Limb (tissue), 2 donors: ENCODE measurements at regions not wholly inside any gene's neighbourhood (a gene's known extent, or its start where the extent isn't known, plus 50 kb on each side); places are given as distances from the start of the nearest gene placed in this dataset.
"Not testable (repeated sequence)": the region's sequence is repeated elsewhere in the genome, so short reads cannot be mapped to it uniquely, and the experiment has no call there.

Experiments
- DNase-seq, 2 donors: peaks; one replicate each; pipeline ENCODE4 v3.0.0-alpha.2; 2016; ENCODE audit errors: extremely low spot score in 2 of 2

- no peak for DNase-seq
Observed at GRCh38 chr5:83001796-83002381, 75.3 kb downstream of the TMEM167A start.

DNA sequence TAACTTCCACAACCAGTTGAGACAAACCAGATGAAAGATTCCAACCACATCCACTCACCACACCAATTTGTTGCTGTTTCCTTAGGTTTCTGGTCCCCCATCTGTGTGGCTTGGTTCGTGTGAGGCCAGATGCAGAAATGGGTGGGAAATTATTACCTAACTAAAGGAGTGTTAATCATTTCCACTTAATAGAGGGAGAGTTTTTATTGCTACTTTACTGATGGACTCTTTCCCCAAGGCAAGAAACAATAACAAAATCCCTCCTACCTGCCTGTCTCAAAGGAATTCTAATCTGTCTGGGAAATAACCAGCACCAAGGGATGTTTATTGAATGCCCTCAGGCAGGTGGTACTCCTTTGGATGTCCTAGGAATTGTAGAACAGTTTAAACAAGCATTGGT lies 76.3 kb downstream of the TMEM167A start:
- no peak for DNase-seq

DNA sequence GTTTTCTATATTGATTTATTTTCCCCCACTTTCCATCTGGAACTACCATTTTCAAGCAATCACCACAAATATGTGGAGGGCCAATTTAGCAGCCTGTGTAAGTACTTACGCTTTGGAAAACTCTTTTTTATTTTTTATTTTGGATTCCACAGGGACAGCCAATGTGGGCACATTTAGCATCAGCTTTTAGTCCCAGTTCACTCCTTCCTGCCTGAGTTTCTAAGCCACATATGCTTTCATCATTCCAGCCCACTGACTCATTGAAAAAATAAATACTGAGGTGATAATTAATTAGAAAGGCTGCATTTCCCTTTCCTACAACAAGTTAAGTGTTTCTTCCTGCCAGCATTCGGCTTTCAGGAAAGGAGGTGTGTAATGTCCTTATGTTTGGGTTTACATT lies 76.8 kb downstream of the TMEM167A start:
- DNase-seq = peak in 1 of 2 donors; percentile 23

DNA sequence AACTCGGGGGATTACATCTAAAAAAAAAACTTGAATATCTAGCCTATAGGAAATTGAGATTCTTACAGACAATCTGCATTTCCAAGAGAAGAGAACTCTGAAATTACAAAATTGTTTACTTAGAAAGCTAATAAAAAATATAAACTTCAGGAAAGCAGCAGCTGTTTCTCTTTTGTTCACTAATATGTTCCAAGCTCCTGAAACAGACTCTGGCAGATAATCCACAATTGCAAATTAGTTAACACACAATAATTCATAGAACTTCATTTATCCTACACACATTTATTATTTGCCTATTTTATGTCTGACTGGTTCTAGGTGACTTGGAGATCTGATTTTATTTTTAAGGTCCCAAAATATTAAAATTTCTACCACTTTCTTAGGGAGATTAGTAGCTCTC lies 83.8 kb downstream of the TMEM167A start:
- DNase-seq = no peak

DNA sequence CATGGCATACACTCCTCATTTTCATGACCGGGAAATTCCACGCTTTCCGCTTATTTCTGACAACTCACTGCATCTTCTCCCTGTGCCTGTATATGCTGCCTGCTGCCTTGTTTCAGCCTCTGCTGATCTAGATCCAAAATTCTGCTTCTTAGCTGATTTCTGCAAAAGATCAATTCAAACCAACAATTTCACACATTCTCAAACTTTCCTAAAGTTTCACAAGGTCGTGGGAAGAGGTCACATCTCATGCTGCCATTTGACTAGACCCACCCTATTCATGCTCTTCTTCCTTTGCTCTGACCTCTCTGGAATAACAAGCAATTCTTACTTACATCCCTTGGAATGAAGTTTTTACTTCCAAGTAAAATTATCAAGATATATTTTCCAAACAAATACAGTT lies 84.5 kb downstream of the TMEM167A start:
- DNase-seq = no peak

DNA sequence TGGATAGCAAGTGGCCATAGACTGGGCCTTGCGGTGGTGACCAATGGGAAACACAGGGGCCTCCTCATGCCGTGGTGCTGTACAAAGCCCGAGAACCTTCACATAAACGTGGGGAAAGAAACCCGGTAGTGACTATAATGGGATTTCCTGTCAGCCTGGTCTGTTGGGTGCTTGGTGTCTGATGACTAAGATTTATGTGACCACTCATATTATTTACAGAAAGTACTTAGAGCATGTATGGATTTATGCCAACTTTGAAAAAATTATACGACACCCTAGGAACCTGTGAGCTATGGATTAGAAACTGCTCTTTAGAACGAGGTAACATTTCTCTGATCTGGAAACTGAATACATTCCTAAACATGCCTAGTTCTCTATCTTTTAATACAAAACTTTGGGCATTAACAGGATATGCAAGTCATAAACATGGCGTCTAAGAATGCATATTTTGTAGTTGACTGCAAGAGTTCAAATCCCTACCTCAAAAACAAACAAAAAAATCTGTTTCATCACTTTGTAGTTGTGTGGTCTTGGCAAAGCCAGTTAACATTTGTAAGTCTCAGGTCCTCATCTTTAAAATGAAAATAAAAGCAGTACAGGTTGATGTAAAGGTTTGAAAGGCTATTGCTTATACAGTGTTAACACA lies 85.4 kb downstream of the TMEM167A start:
- no peak for DNase-seq

DNA sequence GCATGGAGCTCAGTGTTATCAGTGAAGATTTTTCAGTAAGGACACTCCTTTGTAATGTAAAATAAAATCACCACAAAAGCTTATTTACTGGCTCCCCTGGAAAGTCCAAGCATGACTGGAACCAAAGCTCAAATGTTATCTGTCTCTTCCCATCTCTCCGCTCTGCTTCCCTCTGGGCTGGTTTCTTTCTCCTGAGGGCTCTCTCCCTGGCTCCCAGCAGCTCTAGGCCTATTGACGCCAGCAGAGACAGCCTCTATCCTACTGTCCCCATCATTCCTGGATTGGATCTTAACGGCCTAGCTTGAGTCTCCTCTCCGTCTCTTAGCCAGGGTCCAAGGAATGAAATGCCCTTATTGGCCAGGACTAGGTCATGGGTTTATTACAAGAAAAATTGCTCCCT lies 86.1 kb downstream of the TMEM167A start:
- DNase-seq = no peak

- DNase-seq = no peak
Observed at GRCh38 chr5:82987188-82987587, 90.0 kb downstream of the TMEM167A start.

DNA sequence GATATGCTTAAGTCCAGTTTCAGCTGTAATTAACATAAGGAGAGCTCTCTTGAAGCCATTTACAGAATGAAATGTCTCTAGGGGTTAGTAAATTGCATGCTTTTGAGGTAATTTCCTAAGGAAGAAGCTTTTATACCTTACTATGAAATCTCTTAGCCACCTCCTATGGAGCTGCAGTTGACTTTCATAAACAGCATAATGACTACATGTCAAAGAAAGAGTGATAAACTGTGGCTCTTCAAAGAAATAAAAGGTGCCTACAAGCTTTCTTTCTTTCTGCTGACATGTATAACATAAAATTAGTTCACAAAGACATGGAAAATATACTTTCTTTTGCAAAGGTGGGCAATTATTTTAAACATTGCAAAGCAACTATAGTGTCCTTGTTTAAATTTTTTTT lies 90.8 kb downstream of the TMEM167A start:
- no peak for DNase-seq

- no peak for DNase-seq
Observed at GRCh38 chr5:82985763-82986162, 91.4 kb downstream of the TMEM167A start.

GRCh38 chr5:82984786-82985735 lies 92.1 kb downstream of the TMEM167A start:
- DNase-seq = no peak

DNA sequence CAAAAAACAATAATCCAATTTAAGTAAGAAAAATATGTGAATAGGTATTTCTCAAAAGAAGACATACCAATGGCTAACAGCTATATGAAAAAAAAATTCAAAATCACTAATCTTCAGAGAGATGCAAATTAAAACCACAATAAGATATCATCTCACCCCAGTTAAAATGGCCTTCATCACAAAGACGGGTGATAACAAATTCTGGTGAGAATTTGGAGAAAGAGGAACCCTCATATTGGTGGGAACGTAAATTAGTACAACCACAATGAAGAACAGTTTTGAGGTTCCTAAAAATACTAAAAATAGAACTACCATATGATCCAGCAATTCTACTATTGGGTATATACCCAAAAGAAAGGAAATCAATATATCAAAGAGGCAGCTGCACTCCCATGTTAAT lies 94.3 kb downstream of the TMEM167A start:
- no peak for DNase-seq

GRCh38 chr5:82976887-82977286 lies 100.3 kb downstream of the TMEM167A start:
- not testable (repeated sequence) for DNase-seq

GRCh38 chr5:82975812-82976211 lies 101.4 kb downstream of the TMEM167A start:
- DNase-seq = no peak

DNA sequence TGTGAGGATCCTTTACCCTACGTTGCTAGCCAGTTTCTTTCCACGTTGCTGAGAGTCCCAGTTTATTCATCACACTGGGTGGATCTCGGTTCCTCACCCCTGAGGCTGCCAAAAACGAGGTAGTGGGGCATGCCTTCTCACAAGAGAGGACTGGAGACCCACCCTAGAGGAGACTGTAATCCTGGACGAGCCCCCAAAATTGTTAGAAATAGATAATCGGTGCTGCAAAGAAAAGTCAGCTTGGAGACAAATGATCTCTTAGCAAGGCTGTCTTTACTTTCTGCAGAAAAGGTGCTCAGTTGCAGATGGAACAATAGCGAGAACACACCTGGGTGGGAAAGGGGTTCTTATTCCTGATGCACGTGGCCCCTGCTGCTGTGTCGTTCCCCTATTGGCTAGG lies 101.8 kb downstream of the TMEM167A start:
- no peak for DNase-seq

DNA sequence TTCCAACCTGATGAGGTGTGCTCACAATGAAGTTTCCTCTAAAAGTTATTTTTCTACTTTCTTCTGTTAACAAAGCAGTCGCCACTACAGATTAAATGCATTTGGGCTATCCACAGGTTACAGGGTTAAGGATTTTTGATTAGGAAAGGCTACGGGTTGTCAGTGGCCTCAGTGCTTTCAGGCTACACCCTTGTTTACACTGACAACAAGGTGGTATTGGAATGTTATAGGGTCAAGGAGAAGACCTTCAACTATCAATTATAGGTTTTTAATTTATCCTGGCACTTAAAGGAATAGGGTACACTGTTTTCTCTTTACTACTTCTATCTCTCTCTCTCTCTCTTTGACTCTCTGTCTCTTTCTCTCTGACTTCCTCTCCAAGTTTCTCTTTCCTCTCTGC lies 102.8 kb downstream of the TMEM167A start:
- DNase-seq = not testable (repeated sequence)

GRCh38 chr5:82971901-82972300 lies 105.3 kb downstream of the TMEM167A start:
- no peak for DNase-seq

DNA sequence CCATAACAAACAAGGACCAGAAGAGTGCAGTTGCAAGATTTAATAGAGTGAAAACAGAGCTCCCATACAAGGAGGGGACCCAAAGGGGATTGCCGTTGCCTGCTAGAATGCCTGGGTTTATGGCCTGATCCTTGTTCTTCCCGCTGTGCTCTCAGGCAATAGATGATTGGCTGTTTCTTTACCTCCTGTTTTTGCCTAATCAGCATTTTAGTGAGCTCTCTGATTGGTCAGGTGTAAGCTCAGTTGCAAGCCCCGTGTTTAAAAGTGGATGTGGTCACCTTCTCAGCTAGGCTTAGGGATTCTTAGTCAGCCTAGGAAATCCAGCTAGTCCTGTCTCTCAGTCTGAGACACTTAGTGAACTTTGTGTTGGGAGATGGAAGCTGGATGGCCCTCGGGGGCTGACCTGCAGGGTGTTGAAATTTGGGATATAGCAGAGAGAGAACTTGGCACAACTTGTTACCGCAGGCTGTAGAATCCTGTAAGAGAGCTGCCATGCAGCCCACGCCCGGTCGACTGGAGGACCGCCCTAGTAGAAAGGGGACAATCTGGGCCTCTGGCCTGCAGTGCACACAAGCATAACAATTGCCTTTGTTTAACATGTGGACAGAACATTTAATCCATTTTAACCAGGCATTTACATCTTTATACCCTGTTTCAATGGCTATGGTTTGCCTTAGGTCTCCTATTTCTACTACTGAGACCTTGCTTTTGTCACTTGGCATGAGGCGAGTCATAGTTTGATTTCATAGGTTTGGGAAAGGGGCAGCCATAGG lies 106.0 kb downstream of the TMEM167A start:
- DNase-seq = not testable (repeated sequence)

DNA sequence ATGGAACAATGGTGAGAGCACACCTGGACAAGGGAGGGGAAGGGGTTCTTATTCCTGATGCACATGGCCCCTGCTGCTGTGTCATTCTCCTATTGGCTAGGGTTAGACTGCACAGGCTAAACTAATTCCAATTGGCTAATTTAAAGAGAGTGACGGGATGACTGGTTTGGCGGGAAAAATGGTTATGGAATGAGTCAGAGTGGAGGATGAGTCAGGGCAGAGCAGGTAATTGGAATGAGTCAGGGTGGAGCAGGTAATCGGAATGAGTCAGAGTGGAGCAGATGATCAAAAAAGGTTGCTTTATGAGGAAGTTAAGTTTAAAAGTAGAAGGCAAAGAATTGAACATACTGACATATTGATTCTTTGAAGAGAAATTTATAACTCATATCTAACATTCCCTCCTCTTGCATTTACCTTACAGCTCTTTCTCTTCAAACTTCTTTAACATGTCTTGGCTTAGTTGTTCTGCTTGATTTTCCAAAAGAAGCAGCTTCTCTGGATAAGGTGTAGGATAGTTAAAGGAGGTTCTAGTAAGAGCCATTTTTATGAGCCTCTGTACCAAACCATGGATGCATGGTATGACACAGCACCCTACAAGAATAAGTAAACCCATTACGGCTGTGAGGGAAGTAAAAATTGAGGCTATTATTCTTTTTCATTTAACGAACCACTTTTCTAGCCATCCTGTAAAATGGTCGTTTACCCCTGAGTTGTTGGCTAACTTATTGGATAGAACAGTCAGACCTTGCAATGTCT lies 107.8 kb downstream of the TMEM167A start:
- DNase-seq = not testable (repeated sequence)

DNA sequence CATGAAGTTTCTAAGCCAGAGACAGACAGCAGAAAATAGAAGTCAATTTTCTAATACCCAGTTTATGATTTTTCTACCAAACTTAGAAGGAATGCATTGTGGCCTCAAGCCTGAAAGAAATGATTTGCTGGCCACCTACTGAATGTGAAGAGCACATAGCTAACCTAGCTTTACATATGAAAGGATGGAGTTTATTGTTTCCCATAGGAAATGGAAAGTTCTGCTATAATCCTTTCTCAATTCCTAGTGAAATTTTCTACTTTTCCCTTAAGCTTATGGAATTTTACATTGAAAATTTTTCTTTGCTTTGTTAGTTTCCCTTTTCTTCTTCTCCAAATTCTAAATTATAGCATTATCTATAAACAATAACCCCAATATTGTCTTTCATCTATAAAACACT lies 110.1 kb downstream of the TMEM167A start:
- no peak for DNase-seq

- no peak for DNase-seq
Observed at GRCh38 chr5:82959466-82959865, 117.7 kb downstream of the TMEM167A start.
